HCEC 1CT (cell line): ENCODE measurements at regions not wholly inside any gene's neighbourhood (a gene's known extent, or its start where the extent isn't known, plus 50 kb on each side); places are given as distances from the start of the nearest gene placed in this dataset.

ENCODE experiments used
- DNase-seq: peaks from one replicate; pipeline ENCODE4 v3.0.0-alpha.2; 2017

DNA sequence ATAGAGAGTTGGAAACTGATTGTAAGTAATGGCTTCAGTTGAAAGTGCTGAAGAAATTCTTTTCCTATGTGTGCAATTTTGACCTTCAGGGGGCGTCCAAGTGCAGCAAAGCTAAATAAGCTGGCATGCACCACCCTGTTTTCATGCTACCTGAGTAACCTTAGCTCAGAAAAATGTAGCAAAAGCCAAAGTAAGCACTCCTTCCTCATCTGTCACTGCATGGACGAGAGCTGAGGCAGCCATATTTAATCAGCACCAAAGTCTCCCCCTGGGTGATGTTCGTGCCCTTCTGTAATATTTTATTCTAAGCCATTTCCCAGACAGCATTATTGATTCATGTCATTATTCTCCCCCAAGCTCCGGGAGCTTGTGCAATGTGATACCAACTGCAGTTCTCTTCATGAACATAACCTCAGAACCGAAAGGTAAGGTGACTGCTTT, 123.1 kb downstream of the RPS12 start:
- DNase-seq: peak; percentile 21

DNA sequence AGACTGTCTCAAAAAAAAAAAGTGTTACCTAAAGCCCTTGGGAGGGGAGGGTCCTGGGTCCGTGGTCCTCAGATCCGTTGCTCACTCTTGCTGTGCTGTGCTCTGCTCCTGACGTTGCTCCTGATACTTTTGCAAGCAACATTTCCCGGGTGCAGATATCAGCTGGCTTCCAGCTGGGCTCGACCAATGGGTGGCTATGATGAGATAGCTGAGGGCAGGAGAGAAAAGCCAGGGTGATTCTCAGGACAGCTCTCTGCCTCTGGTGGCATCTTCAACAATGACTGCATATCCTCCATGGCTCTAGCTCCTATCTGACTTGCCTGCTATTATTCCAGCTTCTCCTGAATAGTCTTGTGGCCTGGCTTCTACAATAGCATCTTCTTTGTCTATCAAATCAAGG, 134.5 kb downstream of the RPS12 start:
- no peak for DNase-seq

DNA sequence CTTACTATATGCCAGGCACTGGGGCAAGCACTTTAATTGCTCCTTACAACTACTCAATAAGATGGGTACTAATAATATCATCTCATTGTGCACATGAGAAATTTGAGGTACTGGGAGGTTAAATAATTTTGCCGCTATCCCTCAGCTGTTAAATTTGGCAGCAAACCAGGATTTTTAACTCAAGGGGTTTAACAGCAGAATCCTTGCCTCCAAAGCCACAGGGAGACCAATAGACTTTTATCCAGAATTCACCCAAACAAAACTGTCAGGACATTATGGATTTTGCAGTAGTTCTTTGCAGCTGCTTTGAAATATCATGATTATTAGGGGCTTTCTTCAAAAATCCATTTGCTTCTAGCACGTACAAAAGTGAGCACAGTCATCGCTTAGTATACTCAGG, 136.2 kb downstream of the RPS12 start:
- DNase-seq: no peak

DNA sequence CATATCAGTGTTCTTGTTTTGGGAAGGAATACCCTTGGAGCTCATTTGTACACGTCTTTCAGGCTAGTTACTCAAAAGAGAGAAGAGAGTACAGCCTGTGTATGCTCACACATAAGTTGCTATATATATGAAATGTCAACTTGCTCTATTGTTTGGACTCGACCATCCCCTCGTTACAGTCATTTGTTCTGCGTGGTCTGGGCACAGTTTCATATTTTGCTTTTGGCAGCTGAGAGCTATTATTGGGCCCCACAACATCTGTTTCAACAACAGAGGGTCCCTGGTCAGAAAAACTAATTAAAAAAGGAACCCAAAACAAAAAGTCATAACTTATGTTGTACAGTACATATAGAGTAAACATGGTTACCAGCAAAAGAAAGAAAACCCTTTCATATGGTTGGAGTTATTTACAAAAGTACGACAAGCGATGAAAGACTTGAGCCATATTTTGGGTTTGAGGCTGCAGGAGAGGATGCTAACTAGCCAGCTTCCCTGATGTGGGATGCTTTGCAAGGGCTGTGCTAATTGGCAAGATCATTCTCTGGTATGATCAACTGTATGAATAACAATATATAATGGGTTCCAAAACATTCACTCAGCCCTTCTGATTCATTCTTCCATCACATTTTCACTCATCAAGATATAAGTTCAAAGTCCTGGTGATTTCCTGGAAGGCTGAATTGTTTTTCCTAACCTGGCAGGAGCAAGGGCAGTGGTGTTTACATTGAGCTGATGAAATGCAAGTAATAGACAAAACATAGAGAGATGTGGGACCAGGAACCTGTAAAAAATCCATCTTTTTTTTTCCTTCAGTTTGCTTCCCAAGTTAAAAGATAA, 137.9 kb downstream of the RPS12 start:
- peak; percentile 15 for DNase-seq

DNA sequence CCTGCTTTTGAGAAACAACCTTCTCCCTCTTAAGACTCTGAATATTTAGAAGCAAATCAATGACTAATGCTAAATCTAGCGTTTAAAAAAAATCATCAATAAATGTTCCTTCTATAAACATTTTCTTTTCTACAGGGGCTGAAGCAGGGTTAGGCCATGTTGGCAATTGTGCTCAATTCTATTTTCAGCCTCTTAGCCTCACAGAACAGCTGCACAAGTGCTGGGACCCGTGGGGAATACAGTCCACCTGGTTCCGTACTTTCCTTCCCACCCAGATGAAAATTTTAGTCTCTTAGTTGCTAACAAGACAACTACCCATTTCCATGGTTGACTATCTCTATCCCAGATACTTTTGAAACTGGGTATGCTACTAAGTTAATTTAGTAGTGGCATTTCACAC, 138.6 kb downstream of the RPS12 start:
- DNase-seq: no peak

DNA sequence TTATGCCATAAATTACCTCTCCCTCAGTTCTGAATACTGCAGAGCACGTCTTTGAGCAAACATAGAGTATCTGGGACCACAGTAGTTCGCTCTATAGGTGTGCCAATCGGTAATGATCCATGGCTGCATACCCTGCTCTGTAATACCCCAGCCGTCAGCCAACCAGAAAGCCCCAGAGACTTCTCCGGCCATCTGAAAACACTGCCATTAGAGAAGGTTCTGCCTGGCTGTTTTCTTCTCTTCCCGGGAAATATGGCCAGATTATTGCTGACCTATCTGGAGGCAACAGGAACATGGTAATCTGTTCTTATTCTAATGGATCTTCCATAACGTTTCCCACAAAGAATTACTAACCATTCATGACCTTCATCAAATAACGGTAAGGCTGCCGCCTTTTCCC, 139.9 kb downstream of the RPS12 start:
- no peak for DNase-seq

DNA sequence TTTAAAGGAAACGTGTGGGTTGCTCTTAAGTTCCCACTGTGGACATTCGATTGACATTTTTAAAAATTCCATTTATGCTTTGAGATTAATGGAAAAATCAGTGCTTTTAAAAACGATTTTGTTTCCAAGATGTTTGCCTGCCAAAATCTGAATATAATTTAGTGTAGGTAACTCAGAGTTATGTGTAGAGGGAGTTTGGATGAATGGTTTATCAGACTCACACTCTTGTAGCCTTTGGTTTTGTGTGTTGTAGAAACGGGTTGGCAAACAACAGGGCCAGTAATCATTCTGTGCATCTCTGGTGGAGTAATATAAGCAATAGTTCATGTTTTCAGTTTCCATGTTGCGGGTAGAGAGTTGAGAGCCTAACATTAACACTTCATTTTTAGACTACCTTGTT, 140.6 kb downstream of the RPS12 start:
- DNase-seq: no peak

DNA sequence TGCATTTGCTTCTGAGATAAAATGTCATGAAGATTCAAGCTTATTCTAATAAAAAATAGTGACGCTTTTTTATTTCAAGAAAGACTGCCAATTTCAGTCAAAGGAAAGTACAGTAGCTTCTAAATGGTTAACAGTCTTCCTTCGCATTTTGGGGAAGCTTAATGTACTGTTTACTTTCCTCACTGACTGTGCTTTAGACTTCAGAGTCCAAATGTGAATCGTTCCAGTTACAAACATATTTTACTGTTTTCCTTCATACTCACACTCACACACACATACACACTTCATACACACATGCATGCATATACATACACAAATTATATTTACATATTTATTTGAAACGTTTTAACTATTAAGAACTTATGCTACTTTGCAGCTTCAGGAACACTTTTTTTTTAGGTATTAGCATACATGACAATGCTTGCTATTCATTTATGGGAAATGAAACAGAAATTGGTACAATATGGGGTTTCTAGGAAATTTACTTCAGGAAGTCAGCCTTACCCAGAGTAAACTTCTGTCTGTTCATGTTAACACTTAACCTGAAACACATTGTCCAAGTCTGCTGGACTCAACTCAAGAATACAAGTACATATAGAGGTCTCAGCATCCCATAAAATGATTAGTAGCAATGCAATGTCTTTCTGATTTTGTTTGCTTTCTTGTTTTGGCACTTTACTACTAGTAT, 145.4 kb downstream of the RPS12 start:
- no peak for DNase-seq

DNA sequence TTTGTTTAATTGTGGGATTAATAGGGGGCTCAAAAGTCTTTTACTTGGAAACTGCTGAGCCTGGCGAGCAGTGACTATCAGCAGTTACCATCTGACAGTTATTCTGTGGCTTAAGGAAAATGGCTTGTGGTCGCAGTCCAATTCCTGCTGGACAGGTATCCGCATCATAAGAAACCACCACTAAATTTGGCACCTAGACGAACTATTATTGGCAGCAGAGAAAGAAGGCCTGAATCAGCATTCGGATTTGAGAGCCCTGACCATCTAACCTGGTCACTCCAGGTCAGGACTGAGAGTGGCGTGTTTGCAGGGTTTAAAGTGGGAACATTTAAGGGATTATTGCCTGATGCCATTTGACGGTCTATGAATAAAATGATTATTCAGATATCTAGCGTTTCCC, 146.4 kb downstream of the RPS12 start:
- no peak for DNase-seq

DNA sequence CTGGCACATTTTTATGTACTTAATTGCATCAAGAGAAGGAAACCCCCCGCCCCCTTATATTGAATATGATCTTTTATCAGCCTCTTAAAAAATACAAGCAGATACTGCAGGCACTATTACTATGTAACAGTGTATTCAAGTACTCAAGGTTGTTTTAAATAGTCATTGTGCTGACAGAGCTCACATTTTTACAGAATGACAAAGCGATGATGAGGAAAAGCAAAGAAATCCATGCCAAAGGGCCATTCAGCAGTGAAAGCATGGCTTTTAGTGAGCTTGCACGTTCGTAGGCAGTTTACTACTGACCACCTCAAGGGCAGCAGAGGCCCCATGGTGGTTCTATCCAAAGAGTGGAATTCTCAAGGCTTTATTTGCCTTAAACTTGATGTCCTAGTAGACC, 146.8 kb downstream of the RPS12 start:
- peak; percentile 76 for DNase-seq

DNA sequence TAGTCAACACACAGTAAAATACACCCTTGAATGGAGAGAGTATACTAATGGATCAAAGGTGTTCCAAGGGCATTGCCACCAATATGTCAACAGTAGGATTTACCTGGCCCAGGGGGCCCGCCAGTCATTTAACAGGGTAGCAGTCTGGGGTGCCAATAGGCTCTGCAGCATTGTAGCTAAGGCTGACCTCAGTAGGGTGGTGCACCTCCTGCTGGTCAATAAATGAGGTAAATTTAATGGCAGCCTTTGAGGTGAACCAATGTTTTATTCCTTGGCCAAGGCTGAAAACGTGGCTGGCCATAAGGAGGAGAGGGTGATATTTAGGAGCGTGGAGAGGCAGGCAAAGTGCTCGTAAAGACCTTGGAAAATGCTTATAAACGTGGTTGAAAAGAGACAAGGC, 147.2 kb downstream of the RPS12 start:
- DNase-seq: peak; percentile 28

DNA sequence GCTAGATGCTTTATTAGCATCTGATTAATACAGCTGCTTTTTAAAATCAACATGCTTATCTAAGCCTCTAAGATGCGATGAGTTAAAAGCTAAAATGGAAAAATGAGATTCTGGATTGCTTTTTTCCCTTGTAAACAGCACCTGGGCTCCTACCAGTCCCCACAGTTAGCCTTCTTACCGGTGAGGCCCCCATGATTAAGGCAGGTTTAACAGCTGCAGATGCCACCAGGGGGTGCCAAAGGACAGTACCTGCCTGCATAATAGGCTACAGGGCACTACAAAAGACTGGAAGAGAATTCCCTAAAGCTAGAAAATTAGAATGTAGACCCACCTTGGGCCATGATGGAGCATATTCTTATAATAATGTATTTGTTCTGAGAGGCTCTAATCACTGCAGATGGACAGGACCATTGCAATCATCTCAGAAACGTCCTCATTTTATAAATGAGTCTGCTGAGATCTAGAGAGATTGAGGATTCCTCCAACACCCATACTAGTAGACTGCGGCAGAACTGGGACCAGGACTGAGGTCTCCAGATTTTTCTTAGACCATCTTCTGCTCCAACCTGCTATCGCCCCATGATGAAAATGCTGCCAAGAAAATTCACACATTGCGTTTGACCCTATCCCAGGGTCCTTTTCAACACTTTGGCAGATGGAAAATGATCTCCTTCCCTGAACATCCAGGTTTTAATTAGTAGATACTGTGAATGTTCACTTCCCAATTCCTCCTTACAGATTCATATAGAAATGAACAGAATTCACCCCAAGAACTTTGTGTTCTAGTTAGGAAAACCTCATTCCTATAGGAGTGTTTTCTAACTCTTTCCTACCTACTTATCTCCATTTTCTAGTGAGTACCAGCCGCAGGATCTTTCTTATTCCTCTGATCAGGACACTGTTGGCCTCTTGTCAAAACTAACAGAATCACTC, 148.8 kb downstream of the RPS12 start:
- peak; percentile 64 for DNase-seq

DNA sequence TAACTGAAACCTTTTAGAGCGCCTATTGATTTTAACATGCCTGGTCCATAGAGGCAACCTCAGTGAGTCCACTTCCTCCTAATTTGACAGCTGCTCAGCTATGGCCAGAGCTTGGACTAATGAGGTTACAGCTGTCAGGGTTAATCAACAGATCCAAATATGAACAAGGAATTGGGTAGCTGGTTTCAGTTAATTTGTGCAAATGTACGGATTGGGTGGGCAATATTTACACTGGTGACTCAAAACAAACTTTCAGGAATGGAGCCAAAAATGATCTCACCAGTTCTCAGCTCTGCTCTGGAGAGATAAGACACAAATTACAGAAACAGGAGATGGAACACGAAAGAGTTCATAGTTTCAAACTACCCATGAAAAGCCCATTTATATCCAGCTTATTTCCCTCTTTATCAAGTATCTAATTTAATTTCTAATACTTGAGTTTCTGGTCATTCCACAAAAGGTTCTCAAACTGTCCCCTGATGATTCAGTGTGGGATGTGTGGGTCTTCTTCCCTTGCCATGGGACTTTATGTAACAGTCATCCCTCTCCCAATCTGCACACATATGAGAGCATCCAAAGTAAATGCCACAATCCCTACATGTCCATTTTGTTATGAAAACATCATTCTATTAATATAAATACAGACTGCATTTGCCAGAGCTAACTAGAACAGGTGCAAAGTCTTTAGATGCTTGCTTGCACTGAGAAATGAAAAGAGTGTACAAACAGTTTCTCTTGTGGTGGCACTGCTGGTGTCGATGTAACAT, 149.9 kb downstream of the RPS12 start:
- DNase-seq: peak; percentile 5

DNA sequence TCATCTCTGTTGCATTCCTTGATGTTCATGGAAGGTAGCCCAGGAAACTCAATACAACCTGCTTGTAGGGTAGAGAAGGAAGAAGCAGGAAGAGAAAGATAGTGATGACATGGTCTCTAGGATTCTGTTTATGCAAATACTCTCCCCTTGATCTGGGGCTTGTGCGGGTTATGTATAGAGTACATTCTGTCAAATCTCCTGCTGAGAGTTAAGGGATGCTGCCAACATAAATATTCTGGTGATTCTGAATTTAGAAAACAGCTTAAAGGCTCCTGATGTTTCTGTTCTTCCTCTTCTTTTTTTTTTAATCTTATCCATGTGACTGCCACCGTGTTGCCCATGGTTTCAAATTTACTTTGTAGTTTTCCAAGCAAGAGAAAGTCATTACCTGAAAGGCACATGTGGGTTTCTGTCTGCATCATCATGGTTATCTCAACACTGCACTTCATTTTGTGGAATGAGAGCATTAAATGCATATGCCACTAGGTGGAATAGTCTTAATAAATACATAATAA, 150.6 kb downstream of the RPS12 start:
- DNase-seq: peak; percentile 7

DNA sequence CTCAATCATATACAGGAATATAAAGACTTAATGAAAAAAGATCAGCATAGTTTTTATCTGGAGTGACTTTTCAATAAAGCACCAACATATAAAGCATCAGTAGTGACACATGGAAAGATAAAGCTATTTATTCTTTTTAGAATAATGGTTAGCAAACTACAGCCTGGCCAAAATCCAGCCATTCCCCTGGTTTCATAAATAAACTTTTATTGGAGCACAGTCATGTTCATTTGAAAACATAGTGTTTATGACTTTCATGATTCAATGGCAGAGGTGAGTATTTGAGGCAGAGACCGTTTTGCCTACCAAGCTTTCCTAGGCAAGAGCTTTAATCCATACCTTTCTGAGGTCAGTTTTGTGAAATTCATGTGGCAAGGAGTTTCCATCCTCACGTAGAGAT, 153.5 kb downstream of the RPS12 start:
- DNase-seq: no peak

DNA sequence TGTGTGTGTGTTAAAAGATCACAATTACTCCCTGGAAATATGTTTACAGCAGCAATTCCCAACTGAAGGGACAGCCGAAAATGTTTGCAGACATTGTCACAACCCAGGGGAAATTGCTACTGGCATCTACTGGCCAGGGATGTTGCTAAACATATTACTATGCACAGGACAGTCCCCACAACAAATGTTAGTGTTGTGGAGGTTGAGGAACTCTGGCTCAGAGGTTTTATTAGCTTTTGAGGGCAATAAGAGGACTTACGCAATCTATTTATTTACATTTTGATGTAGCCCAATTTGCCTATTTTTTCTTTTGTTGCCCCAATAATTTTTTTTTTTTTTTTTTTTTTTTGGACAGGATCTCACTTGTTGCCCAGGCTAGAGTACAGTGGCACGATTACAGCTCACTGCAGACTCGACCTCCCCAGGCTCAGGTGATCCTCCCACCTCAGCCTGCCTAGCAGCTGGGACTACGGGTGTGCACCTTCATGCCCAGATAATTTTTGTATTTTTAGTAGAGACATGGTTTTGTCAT, 154.1 kb downstream of the RPS12 start:
- no peak for DNase-seq

DNA sequence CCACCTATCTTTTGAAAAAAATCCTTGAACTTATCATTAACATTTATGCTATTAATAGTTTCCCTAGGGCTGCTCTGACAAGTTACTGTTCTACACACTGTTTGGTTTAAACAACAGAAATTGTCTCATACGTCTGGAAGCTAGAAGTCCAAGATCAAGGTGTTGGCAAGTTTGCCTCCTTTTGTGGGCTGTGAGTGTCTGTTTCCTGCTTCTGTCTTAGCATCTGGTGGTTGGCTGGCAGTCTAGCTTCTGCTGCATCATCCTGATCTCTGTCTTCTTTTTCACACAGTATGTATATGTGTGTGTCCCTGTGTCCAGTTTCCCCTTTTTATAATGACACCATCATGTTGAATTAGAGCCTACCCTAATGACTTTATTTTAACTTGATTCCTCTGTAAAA, 154.8 kb downstream of the RPS12 start:
- no peak for DNase-seq

DNA sequence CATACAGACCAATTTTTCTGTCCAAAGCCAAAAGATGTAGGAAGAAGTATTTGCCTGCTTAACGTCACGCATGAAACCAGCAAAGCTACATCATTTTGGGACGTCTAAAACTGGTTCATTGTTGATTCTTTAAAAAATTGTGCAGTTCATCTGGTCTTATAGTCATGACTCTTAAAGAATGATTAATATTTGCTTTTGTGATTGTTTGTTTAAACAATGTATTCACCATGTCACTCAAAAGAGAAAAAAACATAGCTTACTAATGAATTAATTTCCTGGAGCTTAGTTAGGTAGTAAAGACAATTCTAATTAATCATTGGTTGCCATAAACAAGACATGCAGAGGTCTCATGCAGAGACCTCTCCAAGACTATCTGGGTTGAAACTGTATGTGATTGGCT, 157.3 kb downstream of the RPS12 start:
- DNase-seq: no peak

DNA sequence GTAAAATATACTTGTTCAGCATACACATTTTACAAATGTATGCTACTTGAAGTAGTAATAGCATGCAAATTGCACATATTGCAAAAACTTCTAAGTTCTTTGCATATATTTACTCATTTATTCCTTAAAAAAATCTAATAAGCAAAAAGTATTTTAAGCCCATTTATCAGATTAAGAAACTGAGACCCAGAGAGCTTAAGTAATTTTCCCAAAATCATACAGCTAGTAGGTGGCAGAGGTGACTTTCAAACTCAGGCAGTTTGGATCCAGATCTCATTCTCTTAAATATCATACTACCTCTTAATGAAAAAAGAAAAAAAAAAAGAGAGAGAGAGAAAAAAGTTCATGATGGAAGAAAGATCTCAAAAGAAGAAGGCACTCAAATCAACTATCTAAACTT, 157.9 kb downstream of the RPS12 start:
- no peak for DNase-seq

DNA sequence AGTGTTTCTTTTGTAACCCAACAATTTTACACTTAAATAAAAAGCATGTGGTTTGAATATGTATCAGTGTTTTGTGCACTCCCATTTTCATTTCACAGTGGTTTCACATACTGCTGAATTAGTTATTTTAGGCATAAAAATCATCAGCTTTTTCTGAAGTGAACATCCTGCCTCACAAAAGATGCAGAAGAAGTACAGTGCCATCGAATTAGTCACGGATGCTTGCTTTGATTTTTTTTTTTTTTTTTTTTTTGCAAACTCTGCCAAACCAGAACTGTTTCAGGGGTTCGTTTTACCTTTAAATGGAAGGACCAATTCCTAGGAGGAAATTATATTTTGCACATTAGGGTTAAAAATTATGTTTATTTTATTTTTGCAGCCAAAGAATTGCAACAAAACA, 158.6 kb downstream of the RPS12 start:
- no peak for DNase-seq

DNA sequence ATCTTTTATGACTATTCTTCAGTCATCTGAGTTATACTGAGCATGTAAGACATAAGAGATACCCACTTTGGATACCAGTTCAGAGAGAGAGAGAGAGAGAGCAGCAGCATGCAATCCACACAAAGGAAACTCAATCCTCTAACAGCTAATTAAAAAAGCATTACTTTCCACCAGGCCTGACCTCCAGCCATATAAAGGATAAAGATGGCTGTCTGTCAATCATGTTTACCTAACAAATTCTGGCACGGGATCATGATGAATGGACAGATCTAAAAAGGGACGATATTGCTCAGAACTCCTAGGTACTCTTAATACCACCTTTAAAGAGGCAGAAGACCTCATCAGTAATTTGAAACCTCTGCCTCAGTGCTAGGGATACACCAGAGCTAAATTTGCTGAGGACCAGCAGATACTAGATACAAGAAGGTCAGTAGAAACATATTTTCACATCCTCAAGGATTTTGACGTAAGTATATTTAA, 159.2 kb downstream of the RPS12 start:
- DNase-seq: no peak

DNA sequence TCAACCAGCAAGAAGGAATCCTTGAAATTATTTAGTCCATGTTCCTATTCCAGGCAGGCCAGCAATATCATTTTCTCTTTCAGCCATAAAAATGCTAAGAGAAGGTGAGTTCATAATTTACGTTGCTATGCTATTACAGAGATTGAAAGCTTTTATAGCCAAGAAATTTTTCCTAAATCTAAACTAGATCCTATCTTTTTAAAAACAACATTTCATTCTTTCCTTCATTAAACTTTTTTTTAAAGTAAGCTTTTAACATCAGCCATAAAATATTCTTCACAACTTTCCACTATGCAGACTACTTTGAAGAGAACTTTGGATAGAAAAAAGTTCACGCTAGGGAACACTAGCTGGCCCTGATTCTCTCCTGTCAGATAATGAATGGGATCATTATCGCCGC, 159.8 kb downstream of the RPS12 start:
- no peak for DNase-seq
